Upper lobe of left lung (tissue), 4 donors: ENCODE measurements at regions not wholly inside any gene's neighbourhood (a gene's known extent, or its start where the extent isn't known, plus 50 kb on each side); places are given as distances from the start of the nearest gene placed in this dataset.

Experiments used
- CTCF ChIP-seq, 6 experiments: fragments of 450-650 bp in 4 of 6; fragments of 200-600 bp in 2 of 6; sonication (generic) in 2 of 6; IDR thresholded peaks; one replicate each; pipeline ENCODE4 v1.5.1; 2016 to 2019; ENCODE audit warnings: antibody characterized with exemption in 6 of 6
- POLR2A ChIP-seq, 4 donors: fragments of 450-650 bp; IDR thresholded peaks; one replicate each; pipeline ENCODE4 v1.5.1; 2016 to 2017; ENCODE audit warnings: antibody characterized with exemption in 4 of 4, mild to moderate bottlenecking in 2 of 4

- TF ChIP-seq POLR2A (IDR thresholded peaks at IDR 0.05), result no peak
- no peak for TF ChIP-seq CTCF (IDR thresholded peaks at IDR 0.05)
These were observed 1048.0 kb downstream of the LRFN5 start for GRCh38 chr14:42654707-42655106.
